HUES64 (cell line): ENCODE measurements at regions not wholly inside any gene's neighbourhood (a gene's known extent, or its start where the extent isn't known, plus 50 kb on each side); places are given as distances from the start of the nearest gene placed in this dataset.
A peak's percentile ranks its signal among the peaks of the same experiment; 100 is the strongest.

Experiments used
- H3K27ac ChIP-seq: 2 replicates; pipeline ENCODE4 v1.7.0; 2013; ENCODE audit warnings: low read depth, low read length, inconsistent platforms
- H3K27me3 ChIP-seq: 2 replicates; pipeline ENCODE4 v1.6.1; 2013; ENCODE audit warnings: mild to moderate bottlenecking, low read length; ENCODE audit not compliant: insufficient read depth
- H3K36me3 ChIP-seq: 2 replicates; pipeline ENCODE4 v1.6.1; 2013; ENCODE audit warnings: mild to moderate bottlenecking, low read length; ENCODE audit not compliant: insufficient read depth
- H3K4me1 ChIP-seq: 2 replicates; pipeline ENCODE4 v1.6.1; 2013; ENCODE audit warnings: mild to moderate bottlenecking, low read length, moderate library complexity; ENCODE audit not compliant: insufficient read depth
- H3K4me3 ChIP-seq: 2 replicates; pipeline ENCODE4 v1.5.1; 2013; ENCODE audit warnings: mild to moderate bottlenecking, low read length, moderate library complexity
- H3K9ac ChIP-seq: 2 replicates; pipeline ENCODE4 v1.6.1; 2013; ENCODE audit warnings: mild to moderate bottlenecking, low read depth, low read length
- H3K9me3 ChIP-seq: 2 replicates; pipeline ENCODE4 v1.6.1; 2013; ENCODE audit warnings: low read depth, low read length; ENCODE audit not compliant: insufficient read depth
- WGBS: fragments of 150-250, 120-280 bp; methylation state at CpG from one replicate; pipeline ENCODE4 v1.1.7; 2013; ENCODE audit warnings: missing lambda C conversion rate; 5-methylcytosine and 5-hydroxymethylcytosine counted together

DNA sequence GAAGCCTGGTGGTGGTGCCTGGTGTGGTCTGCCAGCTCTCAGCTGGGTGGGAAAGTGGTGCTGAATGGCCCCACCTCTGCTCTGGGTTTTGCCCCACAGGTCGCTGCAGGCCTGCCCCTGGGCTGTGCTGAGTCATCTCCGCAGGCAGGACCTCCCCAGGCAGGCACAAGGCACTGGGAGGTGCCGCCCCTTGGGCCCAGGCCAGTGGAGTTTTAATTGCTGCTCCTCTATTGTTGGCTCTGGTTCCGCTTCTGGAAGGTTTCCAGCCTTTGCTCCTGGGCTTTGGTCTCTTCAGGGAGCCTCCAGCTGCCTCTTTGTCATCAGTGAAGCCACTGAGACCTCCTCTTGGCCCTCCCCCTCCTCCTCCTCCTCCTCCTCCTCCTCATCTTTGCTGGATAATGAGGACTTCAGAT, 180.3 kb upstream of the GRB10 start:
- peaks cover 15% of the 10 kb centered on the region for H3K9me3 ChIP-seq
- H3K36me3 ChIP-seq, result no peaks in the 10 kb centered on the region
- WGBS, result 53% methylated on average over 4 of the region's 4 CpGs
- H3K27ac ChIP-seq, result no peak overlapping the region
- H3K4me1 ChIP-seq, result peaks cover 6% of the 10 kb centered on the region; the same call in 1 of the 2 replicates
- H3K9ac ChIP-seq, result no peak overlapping the region
- H3K4me3 ChIP-seq, result no peak overlapping the region
- H3K27me3 ChIP-seq, result peaks cover 8% of the 10 kb centered on the region

DNA sequence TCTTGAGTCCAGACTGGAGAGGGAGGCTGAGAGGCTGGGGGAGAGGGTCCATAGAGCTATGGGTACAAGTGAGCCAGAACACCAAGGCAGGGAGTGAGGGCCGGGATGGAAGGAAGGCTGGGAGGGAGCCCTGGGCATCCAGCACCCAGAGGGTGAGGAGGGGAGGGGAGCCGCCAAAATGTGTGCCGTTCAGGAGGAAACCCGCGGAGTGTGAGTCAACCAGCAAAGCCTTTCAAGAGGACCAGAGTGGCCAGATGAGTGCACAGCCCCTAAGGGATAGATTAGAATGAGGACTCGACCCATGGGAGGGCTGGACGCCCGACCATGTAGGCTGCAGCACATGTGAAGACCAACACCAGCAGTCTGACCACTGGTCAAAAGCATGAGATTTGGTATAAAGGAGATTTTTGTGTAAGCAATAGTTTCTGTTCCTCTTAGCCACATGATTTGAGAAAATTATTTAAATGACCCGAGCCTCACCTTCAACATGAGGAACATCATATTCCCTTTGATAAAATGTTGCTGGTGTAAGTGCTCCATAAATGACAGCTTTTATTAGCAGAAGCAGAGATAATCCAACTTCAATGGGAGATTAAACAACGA, 179.7 kb upstream of the GRB10 start:
- H3K9me3 ChIP-seq, result peaks cover 9% of the 10 kb centered on the region
- H3K27me3 ChIP-seq, result peaks cover 8% of the 10 kb centered on the region
- H3K27ac ChIP-seq, result no peak overlapping the region
- no peak overlapping the region for H3K9ac ChIP-seq
- no peaks in the 10 kb centered on the region for H3K36me3 ChIP-seq
- WGBS, result 89% methylated on average over 9 of the region's 10 CpGs
- peaks cover 6% of the 10 kb centered on the region; the same call in 1 of the 2 replicates for H3K4me1 ChIP-seq
- no peak overlapping the region for H3K4me3 ChIP-seq

DNA sequence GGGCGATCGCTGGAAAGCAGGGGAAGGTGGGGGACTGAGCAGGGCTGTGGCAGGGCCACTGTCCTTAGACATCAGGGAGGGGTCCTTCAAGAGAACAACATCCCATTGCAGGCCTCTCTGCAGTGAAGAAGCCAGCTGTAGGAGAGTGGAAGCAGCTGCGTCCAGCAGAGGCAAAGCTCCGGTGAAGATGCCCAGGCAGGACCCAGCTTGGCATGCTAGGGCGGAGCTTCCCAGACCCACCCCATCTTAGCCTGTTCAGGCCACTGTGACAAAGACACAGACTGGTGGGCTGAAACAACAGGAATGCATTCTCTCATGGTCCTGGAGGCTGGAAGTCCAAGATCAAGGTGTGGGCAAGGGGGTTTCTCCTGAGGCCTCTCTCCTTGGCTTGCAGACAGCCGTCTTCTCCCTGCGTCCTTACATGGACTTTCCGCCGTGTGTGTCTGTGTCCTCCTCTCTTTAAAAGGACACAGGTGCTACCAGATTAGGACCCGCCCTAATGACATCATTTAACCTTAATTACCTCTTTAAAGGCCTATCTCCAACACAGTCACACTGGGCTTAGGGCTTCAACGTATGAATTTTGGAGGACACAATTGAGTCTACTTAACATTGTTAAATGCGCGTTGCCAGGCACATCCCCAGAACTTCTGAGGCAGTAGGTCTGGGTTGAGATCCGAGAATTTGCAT, 178.1 kb upstream of the GRB10 start:
- Histone ChIP-seq H3K4me3 (no peak overlapping the region), H3K4me1 (peaks cover 12% of the 10 kb centered on the region; the same call in 1 of the 2 replicates), H3K9ac (no peak overlapping the region), H3K36me3 (no peaks in the 10 kb centered on the region), H3K27me3 (peaks cover 22% of the 10 kb centered on the region), H3K9me3 (no peaks in the 10 kb centered on the region), H3K27ac (no peak overlapping the region)
- 86% methylated on average over 14 of the region's 14 CpGs for WGBS

DNA sequence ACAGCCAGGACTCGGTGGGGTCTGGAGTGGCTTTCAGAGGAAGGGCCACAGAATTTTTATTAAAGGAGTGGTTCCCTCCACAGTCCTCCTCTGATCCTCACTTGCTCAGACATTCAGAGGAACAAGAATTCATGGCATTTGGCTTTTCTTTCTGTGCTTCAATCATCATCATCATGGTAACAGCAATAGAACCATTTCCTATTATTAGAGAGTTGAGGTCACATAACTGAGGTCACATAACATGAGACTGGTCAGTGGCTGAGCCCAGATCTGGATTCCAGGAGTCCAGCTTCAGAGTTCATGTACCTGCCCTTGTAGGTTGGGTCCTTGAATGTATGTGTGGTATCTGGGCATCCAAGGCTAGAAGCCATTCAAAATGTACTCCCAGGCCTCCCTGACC, 177.3 kb upstream of the GRB10 start:
- peaks cover 25% of the 10 kb centered on the region for H3K27me3 ChIP-seq
- WGBS, result 91% methylated on average over 1 of the region's 1 CpG
- H3K9ac ChIP-seq, result no peak overlapping the region
- no peak overlapping the region for H3K27ac ChIP-seq
- H3K36me3 ChIP-seq, result no peaks in the 10 kb centered on the region
- H3K4me1 ChIP-seq, result peaks cover 12% of the 10 kb centered on the region; the same call in 1 of the 2 replicates
- no peak overlapping the region for H3K4me3 ChIP-seq
- H3K9me3 ChIP-seq, result no peaks in the 10 kb centered on the region

DNA sequence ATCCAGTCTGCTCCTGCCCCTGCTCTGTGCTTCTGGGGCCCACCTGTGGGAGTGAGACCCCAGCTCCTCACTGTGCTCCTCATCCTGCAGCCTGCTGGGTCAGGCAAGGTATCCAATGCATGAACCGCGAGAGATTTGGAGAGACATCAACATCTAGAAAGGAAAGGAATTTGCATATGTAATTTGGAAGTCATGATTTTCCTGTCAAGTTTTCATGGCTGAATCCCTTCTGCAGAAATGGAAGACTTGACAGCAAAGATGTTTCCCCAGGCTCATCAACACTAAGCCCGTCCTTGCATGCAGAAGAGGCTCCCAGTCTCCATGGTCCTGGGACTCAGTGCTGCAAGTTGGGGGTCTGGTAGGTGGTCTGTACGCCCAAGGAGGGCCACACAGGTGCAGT, 176.9 kb upstream of the GRB10 start:
- peaks cover 28% of the 10 kb centered on the region for H3K27me3 ChIP-seq

DNA sequence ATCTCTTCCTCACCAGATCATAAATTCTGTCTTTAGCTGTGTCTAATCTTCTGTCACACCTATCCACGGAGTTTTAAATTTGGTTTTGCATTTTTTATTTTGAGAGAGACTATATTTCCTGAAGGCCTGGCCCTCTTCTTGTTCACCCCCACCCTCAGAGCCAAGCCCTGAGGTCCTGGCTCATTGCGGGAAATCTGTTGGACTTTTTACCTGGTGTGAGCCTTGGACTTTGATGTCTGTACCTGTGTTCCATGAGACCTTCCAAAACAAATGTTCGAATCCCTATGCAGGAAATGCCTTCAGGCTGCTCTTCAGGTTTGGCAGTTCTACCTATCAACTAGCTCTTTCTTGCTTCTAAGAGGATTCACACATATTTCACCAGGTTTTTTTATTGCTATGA, 175.2 kb upstream of the GRB10 start:
- Histone ChIP-seq H3K9me3 (no peaks in the 10 kb centered on the region), H3K27me3 (peaks cover 31% of the 10 kb centered on the region), H3K27ac (no peak overlapping the region), H3K4me1 (peaks cover 15% of the 10 kb centered on the region; the same call in 1 of the 2 replicates), H3K4me3 (no peak overlapping the region), H3K9ac (no peak overlapping the region), H3K36me3 (no peaks in the 10 kb centered on the region)
- WGBS, result 77% methylated on average over 2 of the region's 3 CpGs

More for the DNA sequence above, 176.9 kb upstream of the GRB10 start:
- H3K4me1 ChIP-seq, result peaks cover 12% of the 10 kb centered on the region; the same call in 1 of the 2 replicates
- no peaks in the 10 kb centered on the region for H3K36me3 ChIP-seq
- no peak overlapping the region for H3K4me3 ChIP-seq
- H3K27ac ChIP-seq, result no peak overlapping the region
- no peaks in the 10 kb centered on the region for H3K9me3 ChIP-seq
- WGBS, result 89% methylated on average over 4 of the region's 4 CpGs
- H3K9ac ChIP-seq, result no peak overlapping the region

DNA sequence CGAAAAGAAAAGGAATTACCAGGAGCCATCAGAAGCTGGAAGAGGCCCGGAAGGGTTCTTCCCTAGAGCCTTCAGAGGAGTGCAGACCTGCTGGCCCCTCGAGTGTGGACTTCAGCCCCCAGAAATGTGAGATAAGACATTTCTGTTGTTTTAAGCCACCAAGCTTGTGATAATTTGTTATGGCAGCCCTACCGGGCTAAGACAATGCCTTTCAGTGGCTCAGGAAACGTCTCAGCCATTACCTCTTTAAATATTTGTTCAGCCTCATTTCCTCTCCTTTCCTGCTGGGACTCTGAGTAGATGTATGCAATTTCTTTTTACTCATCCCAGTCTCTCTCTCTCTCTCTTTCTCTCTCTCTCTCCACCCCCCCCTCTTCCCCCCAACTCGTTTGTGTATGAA, 174.7 kb upstream of the GRB10 start:
- H3K4me3 ChIP-seq, result no peak overlapping the region
- H3K36me3 ChIP-seq, result no peaks in the 10 kb centered on the region
- H3K4me1 ChIP-seq, result peaks cover 10% of the 10 kb centered on the region; the same call in 1 of the 2 replicates
- H3K9me3 ChIP-seq, result no peaks in the 10 kb centered on the region
- H3K9ac ChIP-seq, result no peak overlapping the region
- no peak overlapping the region for H3K27ac ChIP-seq
- 46% methylated on average over 5 of the region's 6 CpGs for WGBS
- peaks cover 31% of the 10 kb centered on the region for H3K27me3 ChIP-seq

DNA sequence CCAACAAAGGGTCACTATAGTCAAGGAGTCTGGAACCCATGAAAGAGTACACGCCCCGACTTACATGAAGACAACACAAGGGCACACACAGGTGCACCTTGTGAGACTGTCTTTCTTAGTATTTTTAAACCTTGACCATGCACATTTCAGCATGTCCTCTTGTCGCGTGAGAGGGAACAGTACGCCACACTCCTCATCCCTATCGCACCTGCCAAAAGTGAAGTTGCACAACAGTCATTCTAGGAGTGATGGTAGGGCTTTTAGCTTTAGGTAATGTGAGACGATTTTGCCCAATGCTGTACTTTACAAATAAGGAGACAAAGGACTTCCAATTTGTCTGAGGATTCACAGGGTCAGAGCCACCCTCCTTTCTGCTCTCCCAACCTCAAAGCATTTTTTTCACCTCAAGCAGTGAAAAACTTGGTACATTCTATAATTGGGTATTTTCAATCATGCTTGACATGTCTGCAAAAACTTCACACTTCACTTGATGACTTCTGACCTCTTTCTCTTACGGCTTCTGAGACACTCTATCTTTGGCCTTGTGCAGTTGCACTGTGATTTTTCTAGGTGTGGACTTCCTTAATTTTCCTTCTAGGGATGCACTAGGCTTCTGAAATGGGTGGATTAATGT, 173.9 kb upstream of the GRB10 start:
- H3K4me3 ChIP-seq, result no peak overlapping the region
- no peaks in the 10 kb centered on the region for H3K36me3 ChIP-seq
- H3K4me1 ChIP-seq, result peaks cover 10% of the 10 kb centered on the region; the same call in 1 of the 2 replicates
- H3K9me3 ChIP-seq, result no peaks in the 10 kb centered on the region
- H3K27ac ChIP-seq, result no peak overlapping the region
- H3K27me3 ChIP-seq, result peaks cover 31% of the 10 kb centered on the region
- no peak overlapping the region for H3K9ac ChIP-seq
- WGBS, result 98% methylated on average over 8 of the region's 8 CpGs

DNA sequence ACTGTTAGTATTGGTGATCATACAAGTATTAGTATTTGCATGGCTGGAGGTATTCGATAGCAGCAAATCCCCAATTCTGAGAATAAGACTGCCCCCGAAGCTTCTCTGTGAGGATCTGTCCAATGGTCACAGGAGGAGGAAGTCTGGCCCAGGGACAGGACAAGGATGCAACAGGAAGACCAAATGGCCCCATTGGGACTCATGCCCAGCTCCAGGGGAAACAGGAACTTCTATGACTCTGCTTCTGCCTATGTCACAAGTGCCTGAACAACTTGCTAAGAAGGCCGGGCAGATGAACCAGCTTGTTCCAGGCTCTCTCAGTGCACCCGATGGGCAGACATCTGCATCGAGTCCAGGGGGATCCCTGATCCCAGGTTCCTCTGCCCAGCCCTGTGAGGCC, 172.0 kb upstream of the GRB10 start:
- Histone ChIP-seq H3K9ac (no peak overlapping the region), H3K27me3 (peaks cover 31% of the 10 kb centered on the region), H3K9me3 (peaks cover 6% of the 10 kb centered on the region; the same call in 1 of the 2 replicates), H3K4me3 (no peak overlapping the region), H3K36me3 (no peaks in the 10 kb centered on the region), H3K4me1 (peaks cover 10% of the 10 kb centered on the region; the same call in 1 of the 2 replicates), H3K27ac (no peak overlapping the region)
- 93% methylated on average over 5 of the region's 5 CpGs for WGBS

DNA sequence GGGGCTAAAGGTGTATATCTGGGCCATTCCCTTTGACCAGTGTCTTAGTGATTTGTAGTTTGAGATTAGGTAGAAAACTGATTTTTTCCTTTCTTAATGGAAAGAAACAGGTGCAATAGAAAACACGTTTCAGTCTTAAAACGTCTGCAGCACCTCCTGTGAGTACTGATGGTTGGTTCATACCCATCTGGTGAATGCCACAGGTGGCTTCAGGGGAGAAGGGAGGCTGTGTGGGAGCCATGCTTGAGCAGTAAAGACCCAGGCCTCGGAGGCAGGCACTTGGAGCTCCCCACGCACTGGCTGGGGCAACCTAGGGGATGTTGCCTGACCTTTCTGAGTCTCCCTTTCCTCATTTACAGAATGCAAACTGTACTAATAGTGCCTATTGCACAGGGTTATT, 171.5 kb upstream of the GRB10 start:
- Histone ChIP-seq H3K36me3 (no peaks in the 10 kb centered on the region), H3K9ac (no peak overlapping the region), H3K4me3 (no peak overlapping the region), H3K4me1 (peaks cover 10% of the 10 kb centered on the region; the same call in 1 of the 2 replicates), H3K27ac (no peak overlapping the region), H3K27me3 (peaks cover 31% of the 10 kb centered on the region), H3K9me3 (peaks cover 6% of the 10 kb centered on the region; the same call in 1 of the 2 replicates)
- WGBS, result 91% methylated on average over 4 of the region's 4 CpGs

DNA sequence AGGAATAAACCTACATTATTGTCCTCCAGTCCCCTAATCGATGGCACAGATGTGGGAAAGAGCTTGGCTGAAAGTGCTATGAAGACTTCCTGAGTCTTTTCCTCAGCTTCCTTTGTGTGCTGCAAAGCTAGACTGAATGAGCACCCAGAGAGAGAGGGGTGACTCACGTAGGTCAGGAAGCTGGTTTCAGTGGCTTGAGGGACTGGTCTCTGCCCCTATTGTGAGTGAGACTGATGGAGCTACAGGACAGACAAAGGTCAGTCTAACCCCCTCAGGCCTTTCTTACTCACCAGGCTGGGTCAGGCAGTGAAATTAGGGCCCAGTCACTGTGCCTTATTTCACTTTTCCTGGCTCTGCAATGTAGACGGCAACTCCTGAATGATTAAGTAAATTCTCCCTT, 171.1 kb upstream of the GRB10 start:
- H3K27me3 ChIP-seq, result peaks cover 29% of the 10 kb centered on the region
- no peak overlapping the region for H3K9ac ChIP-seq
- H3K9me3 ChIP-seq, result peaks cover 6% of the 10 kb centered on the region; the same call in 1 of the 2 replicates
- H3K36me3 ChIP-seq, result no peaks in the 10 kb centered on the region
- H3K27ac ChIP-seq, result peak overlapping the region; percentile 43; the same call in 1 of the 2 replicates
- 80% methylated on average over 2 of the region's 3 CpGs for WGBS
- no peak overlapping the region for H3K4me3 ChIP-seq
- peaks cover 10% of the 10 kb centered on the region; the same call in 1 of the 2 replicates for H3K4me1 ChIP-seq
